ENCODE measurements at regions not wholly inside any gene's neighbourhood (a gene's known extent, or its start where the extent isn't known, plus 50 kb on each side); places are given as distances from the start of the nearest gene placed in this dataset.

DNA sequence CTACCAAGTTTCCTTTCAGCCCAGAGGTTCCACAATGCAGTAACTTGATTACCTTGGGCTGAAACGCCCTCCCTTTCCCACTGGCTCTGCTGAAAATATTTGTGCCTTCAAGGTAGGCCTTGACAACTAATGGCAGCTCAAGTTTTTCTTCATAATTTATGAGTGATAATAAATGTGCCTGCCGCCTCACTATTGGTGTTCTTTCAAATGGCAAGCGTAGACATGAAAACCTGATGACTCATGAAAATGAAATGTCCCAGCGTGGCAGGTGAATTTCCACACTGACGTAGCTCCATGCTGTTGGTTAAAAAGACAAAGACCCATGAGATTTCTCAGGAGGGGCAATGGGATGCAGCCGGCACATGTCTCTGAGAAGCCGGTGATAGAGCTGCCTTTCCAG, 107.2 kb upstream of the GGTLC1 start:
- TF ChIP-seq, protein P1, sequence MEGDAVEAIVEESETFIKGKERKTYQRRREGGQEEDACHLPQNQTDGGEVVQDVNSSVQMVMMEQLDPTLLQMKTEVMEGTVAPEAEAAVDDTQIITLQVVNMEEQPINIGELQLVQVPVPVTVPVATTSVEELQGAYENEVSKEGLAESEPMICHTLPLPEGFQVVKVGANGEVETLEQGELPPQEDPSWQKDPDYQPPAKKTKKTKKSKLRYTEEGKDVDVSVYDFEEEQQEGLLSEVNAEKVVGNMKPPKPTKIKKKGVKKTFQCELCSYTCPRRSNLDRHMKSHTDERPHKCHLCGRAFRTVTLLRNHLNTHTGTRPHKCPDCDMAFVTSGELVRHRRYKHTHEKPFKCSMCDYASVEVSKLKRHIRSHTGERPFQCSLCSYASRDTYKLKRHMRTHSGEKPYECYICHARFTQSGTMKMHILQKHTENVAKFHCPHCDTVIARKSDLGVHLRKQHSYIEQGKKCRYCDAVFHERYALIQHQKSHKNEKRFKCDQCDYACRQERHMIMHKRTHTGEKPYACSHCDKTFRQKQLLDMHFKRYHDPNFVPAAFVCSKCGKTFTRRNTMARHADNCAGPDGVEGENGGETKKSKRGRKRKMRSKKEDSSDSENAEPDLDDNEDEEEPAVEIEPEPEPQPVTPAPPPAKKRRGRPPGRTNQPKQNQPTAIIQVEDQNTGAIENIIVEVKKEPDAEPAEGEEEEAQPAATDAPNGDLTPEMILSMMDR (IDR thresholded peaks at IDR 0.05) = no peak
- no peak for TF ChIP-seq POLR2AphosphoS5 (IDR thresholded peaks at IDR 0.05)
- no peak for TF ChIP-seq POLR2A (IDR thresholded peaks at IDR 0.05)
- no peak for TF ChIP-seq EP300 (IDR thresholded peaks at IDR 0.05)
- Histone ChIP-seq H3K27me3 (peaks cover 0 to 4% (median 0%) of the 10 kb centered on the region in 3 donors), H3K9me3 (no peaks in the 10 kb centered on the region), H3K4me3 (no peak overlapping the region), H3K27ac (no peak overlapping the region), H3K4me1 (no peaks in the 10 kb centered on the region), H3K36me3 (no peaks in the 10 kb centered on the region)
- DNase-seq = no peak
- intact Hi-C loops (cut with DNase I) = no loop called here
- WGBS, 2 donors = 51 to 76% methylated on average over 7 of the region's 7 CpGs

DNA sequence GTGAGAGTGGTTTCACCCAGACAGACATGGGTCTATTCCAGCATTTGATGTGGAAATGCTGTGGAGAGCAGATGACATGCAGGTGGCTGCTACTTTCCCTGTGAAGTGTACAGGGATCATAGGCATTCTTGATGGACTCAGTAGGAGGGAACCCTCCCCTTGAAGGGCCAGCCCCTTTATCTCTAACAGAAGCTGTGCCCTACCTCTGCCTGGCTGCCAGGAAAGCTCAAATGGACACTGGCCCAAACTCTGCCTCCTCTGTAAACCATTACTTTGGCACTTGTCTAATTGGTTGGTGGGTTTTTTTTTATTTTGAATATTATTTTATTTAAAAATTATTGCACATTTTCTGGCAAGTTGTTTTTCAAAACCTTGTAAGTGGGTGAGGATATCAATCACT, 106.7 kb upstream of the GGTLC1 start:
- H3K27me3 ChIP-seq = peaks cover 0 to 4% (median 0%) of the 10 kb centered on the region in 3 donors
- DNase-seq = no peak
- no peaks in the 10 kb centered on the region for H3K9me3 ChIP-seq
- no peaks in the 10 kb centered on the region for H3K36me3 ChIP-seq
- H3K27ac ChIP-seq = no peak overlapping the region
- no peaks in the 10 kb centered on the region for H3K4me1 ChIP-seq
- no peak overlapping the region for H3K4me3 ChIP-seq
- intact Hi-C loops (cut with DNase I) = no loop called here
- TF ChIP-seq POLR2AphosphoS5 (IDR thresholded peaks at IDR 0.05) = no peak
- no peak for TF ChIP-seq EP300 (IDR thresholded peaks at IDR 0.05)
- TF ChIP-seq POLR2A (IDR thresholded peaks at IDR 0.05) = no peak
- TF ChIP-seq, protein P1 (IDR thresholded peaks at IDR 0.05) = no peak

DNA sequence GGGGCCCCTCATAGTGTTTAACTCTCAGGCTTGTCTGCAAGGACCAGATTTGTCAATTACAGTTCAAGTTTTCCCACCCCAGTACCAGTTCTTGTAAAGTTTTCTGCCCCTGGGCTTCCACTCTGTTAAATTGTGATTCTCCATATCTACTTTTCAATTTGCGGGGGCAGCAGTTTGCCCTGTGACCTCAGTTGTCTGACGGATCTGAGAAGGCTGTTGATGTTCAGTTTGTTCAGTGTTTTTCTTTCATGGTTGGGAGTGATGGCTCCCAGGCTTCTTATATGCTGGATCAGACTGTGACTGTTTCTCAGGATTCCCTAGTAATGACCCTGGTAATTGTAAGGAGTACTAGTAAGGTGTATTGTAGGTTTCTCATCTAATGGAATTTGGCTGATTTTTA, 101.0 kb upstream of the GGTLC1 start:
- intact Hi-C loops (cut with DNase I) = no loop called here
- Histone ChIP-seq H3K36me3 (no peaks in the 10 kb centered on the region), H3K27ac (no peak overlapping the region), H3K4me1 (no peaks in the 10 kb centered on the region), H3K9me3 (no peaks in the 10 kb centered on the region), H3K4me3 (no peak overlapping the region), H3K27me3 (peaks cover 0 to 4% (median 0%) of the 10 kb centered on the region in 3 donors)
- DNase-seq = no peak
- WGBS, 2 donors = 61 to 71% methylated on average over 2 of the region's 2 CpGs
- no peak for TF ChIP-seq EP300 (IDR thresholded peaks at IDR 0.05)
- no peak for TF ChIP-seq POLR2A (IDR thresholded peaks at IDR 0.05)
- TF ChIP-seq POLR2AphosphoS5 (IDR thresholded peaks at IDR 0.05) = no peak
- TF ChIP-seq, protein P1 (IDR thresholded peaks at IDR 0.05) = no peak

DNA sequence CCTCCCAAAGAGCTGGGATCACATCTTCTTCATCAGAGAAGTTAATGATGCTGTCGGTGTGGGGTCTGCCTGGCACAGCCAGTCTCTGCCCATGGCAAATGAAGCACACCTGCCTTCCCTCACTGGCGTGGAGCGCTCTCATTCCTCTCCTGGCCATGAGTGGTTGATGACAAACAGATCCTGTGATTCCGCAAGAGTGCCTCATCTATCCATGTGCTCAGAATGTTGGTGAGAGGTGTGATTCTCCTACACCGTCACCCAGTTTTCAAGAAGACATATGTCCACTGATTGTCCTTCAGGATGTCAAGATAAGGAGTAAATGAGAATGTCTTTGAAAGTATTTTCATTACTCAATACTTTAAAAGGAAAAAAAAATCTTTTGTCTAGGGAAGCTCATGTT, 97.5 kb upstream of the GGTLC1 start:
- TF ChIP-seq EP300 (IDR thresholded peaks at IDR 0.05) (no peak), POLR2A (IDR thresholded peaks at IDR 0.05) (no peak), POLR2AphosphoS5 (IDR thresholded peaks at IDR 0.05) (no peak)
- TF ChIP-seq, protein P1 (IDR thresholded peaks at IDR 0.05) = no peak
- Histone ChIP-seq H3K4me3 (no peak overlapping the region), H3K27ac (no peak overlapping the region), H3K4me1 (no peaks in the 10 kb centered on the region), H3K27me3 (no peaks in the 10 kb centered on the region), H3K9me3 (no peaks in the 10 kb centered on the region), H3K36me3 (no peaks in the 10 kb centered on the region)
- intact Hi-C loops (cut with DNase I) = no loop called here
- 86 to 88% methylated on average over 5 of the region's 5 CpGs for WGBS, 2 donors
- DNase-seq = no peak

DNA sequence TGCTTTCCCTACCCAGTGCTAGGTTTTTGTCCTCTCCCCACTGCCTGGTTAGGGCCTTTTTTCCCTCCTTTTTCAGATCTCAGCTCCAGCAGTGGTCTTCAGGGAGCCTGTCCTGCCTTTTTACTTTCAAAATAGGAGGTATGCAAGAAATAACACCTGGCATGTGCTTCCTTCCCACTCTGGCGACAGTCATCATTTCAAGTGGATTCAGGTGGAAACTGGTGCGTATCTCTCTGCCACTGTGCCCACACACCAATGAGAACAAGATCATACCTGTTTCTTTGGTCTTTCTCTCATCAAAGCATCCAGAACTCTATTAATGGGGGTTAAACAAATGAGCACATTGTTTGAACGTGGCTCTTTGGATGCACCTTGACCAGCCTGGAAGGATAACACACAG, 95.7 kb upstream of the GGTLC1 start:
- no peak overlapping the region for H3K4me3 ChIP-seq
- TF ChIP-seq EP300 (IDR thresholded peaks at IDR 0.05) (no peak), POLR2AphosphoS5 (IDR thresholded peaks at IDR 0.05) (no peak), POLR2A (IDR thresholded peaks at IDR 0.05) (no peak)
- TF ChIP-seq, protein P1 (IDR thresholded peaks at IDR 0.05) = no peak
- no peak for DNase-seq
- WGBS, 2 donors = 62 to 77% methylated on average over 3 of the region's 3 CpGs
- H3K9me3 ChIP-seq = no peaks in the 10 kb centered on the region
- no peaks in the 10 kb centered on the region for H3K27me3 ChIP-seq
- intact Hi-C loops (cut with DNase I) = no loop called here
- no peaks in the 10 kb centered on the region for H3K36me3 ChIP-seq
- no peaks in the 10 kb centered on the region for H3K4me1 ChIP-seq
- H3K27ac ChIP-seq = no peak overlapping the region

All from sigmoid colon (tissue), 6 donors.